NCI-H128 (cell line): ENCODE measurements at regions not wholly inside any gene's neighbourhood (a gene's known extent, or its start where the extent isn't known, plus 50 kb on each side); places are given as distances from the start of the nearest gene placed in this dataset.
"Not testable (repeated sequence)": the region's sequence is repeated elsewhere in the genome, so short reads cannot be mapped to it uniquely, and the experiment has no call there.

Experiments
- DNase-seq: peaks from one replicate; lab custom pipeline; 2025; ENCODE audit not compliant: unreplicated experiment; lab: John Stamatoyannopoulos, UW

DNA sequence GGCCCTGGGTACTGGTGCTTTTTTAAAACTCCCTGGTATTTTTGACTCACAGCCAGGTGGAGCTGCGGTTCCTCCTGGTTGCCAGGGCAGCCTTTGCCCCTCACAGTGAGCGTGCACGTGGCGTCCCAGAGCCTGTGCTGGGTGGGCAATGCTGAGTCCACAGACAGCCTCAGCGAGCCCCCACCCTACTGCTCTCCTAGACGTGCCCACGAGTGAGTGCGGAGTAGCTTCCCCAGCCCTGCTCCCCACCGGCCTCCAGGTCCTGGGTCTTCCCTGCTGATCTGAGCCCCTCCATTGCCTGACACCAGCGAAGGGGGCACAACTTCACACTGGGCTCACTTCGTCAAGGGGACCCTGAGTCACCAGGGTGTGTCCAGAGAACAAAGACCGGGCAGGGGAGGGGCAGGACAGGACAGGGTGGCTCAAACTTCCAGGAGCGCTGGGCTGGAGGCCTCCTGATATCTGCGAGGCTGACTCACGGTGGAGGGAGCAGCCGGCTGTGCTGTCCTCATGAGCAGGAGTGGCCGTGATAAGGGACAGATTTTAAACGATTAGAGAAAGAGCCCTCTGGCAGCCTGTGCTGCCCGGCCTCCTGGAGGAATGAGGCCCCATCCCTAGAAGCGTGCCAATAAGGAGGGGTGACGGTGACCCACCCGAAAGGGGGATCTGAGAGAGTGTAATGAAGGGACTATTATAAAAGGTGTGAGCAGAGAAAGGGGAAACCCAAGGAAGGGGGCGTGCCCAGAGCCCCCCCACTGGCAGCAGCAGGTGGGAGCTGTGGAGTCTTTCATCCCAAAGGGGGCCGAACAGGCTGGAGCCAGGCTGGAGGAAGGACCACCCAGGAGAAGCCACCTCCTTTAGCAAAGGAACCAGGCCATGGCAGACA lies 129.3 kb upstream of the FGF3 start:
- DNase-seq = no peak

DNA sequence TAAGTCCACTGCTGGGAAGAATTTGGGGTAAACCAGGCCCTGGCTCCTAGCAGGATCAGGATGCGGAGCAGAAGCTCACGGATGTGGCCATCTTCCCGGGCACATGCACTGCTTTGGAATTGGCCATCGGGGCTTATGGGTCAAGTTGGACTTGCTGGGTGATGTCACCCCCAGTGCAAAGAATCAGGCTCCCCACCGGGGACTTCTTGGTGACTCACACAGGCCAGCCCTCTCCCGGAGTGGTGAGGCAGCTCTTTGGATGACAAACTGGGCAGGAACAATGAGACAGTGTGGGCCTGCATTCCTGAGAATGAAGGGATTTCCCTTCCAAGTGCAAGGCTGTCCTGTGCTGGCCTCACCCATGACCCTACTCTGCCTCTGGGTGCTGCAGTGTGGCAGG lies 128.8 kb upstream of the ANO1 start:
- DNase-seq = no peak

- DNase-seq = no peak
Observed at GRCh38 chr11:69950120-69950519, 128.0 kb upstream of the ANO1 start.

DNA sequence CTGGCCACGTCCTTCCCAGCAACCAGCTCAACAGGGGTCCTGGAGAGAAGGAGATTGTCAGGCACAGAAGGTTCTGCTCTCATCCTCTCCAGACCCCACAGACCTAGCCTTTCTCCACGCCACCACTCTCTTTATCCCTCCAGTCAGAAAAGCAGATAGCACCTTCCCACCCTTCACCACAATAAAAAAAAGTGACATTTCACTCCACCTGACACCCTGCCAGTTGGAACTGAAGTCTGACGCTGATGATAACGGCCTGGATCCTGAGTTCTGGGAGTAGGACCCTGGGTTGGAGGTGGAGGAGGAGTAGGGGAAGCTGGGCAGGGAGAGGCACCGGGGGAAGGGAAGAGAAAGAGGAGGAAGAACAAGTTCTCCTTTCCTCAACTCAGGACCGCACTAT lies 127.5 kb upstream of the ANO1 start:
- no peak for DNase-seq

GRCh38 chr11:69951821-69952220 lies 126.3 kb upstream of the ANO1 start:
- no peak for DNase-seq

GRCh38 chr11:69952229-69952975 lies 125.7 kb upstream of the ANO1 start:
- not testable (repeated sequence) for DNase-seq

DNA sequence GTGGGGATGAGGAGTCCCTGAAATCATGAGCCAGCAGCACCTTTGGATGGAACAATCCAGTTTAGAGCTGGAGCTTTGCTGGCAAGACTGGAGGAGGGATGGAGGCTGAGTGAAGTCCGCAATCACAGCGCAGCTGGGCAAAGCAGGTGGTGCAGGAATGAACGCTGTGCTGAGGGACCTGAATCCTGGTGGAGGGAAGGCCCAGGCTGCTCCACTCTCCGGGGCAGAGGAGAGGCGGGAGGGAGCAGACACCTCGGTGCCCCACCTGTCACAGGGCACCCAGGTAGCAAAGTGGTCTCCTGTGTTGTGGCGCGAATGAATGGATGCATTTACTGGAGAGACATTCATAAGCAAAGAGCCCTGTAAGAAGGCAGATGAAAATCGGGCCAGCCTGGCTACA lies 124.8 kb upstream of the ANO1 start:
- DNase-seq = no peak

DNA sequence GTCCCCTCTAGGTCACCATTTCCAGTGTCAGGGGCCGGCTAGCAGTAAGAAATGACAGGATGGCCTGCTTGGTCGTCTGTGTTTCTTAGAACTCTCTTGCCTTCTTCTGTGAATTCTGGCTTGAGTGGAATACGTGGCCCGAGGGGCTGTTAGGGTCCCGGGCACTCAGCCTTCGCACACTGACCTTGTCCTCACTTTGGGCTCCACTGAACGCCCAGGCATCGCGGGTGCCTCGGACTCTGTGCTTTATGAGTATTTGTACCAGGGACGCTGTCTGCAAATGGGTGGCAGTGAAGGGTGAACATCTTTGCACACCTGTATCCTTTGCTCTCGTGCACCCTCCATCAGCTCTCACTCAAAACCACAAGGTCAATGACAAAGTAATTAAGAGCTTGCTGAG lies 123.4 kb upstream of the ANO1 start:
- DNase-seq = no peak

- DNase-seq = no peak
Observed at GRCh38 chr11:69956669-69957190, 121.4 kb upstream of the ANO1 start.

DNA sequence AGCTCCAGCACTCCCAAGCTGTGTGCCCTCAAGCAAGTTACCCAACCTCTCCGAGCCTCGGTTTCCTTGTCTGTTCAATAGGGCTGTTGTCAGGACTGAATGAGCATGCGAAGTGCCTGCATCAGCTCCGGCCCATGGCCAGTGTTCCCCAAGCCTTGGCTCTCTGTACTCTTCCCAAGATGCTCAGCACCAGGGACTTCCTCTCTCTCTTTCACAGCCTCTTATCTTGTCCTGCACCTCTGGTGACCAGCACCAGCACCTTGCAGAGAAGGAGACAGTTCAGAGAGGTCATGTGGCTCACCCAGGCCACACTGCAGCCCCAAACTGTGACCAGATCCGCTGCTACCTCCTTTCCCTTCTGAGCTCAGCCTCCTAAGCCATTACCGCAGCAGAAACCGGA lies 120.3 kb upstream of the ANO1 start:
- DNase-seq = no peak

GRCh38 chr11:69958308-69958707 lies 119.8 kb upstream of the ANO1 start:
- DNase-seq = no peak

DNA sequence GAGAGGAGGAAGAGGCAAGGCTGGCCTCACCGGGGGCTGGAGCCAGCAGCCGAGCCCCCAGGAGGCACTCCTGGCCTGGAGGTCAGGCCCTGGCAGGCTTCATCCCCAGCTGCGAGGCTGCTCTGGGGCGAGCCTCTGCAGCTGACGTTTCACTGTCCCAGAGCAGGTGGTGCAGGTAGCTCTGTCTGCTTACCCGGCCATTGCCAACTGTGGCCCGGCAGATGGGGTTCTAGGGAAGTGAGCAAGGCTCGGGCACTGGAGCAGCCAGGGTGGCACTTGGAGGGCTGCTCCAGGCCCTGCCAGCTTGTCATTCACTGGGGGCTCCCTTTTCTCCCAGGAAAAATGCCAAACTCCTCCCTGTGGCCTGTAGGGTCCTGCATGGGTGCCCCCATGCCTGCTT lies 118.7 kb upstream of the ANO1 start:
- no peak for DNase-seq

GRCh38 chr11:69961738-69962137 lies 116.4 kb upstream of the ANO1 start:
- no peak for DNase-seq

- DNase-seq = no peak
Observed at GRCh38 chr11:69962152-69962551, 116.0 kb upstream of the ANO1 start.

GRCh38 chr11:69963533-69964246 lies 114.4 kb upstream of the ANO1 start:
- no peak for DNase-seq

GRCh38 chr11:69964247-69964643 lies 113.9 kb upstream of the ANO1 start:
- DNase-seq = no peak

DNA sequence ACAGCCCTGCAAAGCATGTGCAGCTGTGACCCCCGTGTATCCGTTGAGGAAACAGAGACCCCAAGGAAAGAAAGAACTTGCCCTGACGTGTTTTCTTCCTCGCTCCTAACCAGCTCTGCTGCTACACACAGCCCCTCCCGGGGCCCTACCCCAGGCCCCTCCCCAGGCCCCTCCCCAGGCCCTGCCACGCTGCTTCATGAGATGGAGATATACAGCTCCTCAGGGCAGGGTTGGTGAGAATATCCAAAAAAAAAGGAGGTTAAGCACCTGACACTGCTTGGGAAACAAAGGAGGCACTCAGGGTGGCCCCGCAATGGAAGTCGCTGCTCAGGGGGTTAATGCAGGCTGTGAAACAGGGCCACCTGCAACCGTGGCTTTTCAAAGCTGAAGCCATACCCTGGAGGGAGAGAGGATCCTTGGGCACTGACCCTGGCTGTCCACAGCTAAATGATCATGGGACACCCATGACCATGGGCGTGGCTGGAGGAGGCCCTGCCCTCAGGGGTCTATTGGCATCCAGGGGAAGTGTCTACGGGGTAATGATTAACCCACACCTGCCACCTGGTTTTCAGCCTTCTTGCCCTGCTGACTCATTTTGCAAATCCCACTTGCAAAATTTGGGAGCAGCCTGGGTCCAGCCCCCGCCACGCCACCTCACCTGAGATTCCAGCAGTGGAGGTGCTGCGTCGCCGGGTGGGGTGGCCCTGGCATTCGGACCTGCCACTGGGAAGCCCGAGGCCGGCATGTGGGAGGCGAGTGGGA lies 112.1 kb upstream of the ANO1 start:
- no peak for DNase-seq

- DNase-seq = no peak
Observed at GRCh38 chr11:69966583-69966835, 111.6 kb upstream of the ANO1 start.

DNA sequence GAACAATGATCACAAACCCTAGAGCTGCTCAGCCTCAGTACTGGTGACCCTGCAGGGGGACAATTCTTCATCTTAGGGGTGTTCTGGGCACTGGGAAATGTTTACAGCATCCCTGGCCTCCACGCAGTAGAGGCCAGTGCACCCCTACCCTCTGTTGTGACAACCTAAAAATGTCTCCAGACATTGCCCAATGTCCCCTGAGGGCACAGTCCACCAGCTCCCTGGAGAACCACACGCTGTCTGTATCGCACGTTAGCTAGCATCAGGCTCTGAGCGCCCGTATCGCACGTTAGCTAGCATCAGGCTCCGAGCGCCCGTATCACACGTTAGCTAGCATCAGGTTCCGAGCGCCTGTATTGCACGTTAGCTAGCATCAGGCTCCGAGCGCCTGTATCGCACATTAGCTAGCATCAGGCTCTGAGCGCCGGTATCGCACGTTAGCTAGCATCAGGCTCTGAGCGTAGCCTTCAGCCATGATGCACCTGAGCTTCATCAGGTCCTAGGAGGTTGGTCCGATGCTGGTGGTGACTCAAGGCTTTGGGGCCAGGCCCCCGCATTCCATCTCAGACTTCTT lies 111.1 kb upstream of the ANO1 start:
- DNase-seq = no peak

DNA sequence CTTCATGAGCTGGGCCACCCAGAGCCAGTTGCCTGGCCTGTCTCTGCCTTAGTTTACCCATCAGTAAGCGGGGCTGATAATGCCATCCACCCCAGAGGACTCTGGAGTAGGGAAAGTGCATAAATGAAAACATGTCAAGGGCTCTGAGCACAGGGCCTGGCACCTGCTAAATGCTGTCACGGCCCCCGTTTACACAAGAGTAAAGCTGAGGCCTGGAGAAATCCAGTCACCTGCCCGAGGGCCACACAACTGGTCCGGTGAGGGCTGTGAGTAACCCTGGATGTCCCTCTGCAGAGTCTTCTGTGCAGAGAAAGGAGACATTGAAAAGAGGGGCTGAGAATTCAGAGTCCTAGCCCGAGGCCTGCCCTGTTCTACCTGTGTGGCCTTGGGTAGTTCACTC lies 110.6 kb upstream of the ANO1 start:
- no peak for DNase-seq
